Left lung (tissue), 4 donors: ENCODE measurements at regions not wholly inside any gene's neighbourhood (a gene's known extent, or its start where the extent isn't known, plus 50 kb on each side); places are given as distances from the start of the nearest gene placed in this dataset.

Experiments used
- ATAC-seq: fragments of 200-7000 bp; cut with Tn5 transposase; one replicate; pipeline ENCODE4 v1.9.1; 2020; ENCODE audit warnings: moderate library complexity
- DNase-seq, 4 donors: peaks; one replicate each; pipeline ENCODE4 v3.0.0-alpha.2; 2013 to 2020
- H3K27ac ChIP-seq, 2 donors: fragments of 200-600 bp; sonication (generic) in 1 of 2; one replicate each; pipeline versions ENCODE4 v1.5.0 to v1.8.0; 2020 to 2021
- H3K27me3 ChIP-seq, 2 donors: fragments of 200-600 bp; sonication (generic) in 1 of 2; one replicate each; pipeline versions ENCODE4 v1.5.0 to v1.8.0; 2020 to 2021
- H3K36me3 ChIP-seq, 2 donors: fragments of 200-600 bp; sonication (generic) in 1 of 2; one replicate each; pipeline versions ENCODE4 v1.5.0 to v1.8.0; 2020 to 2021
- H3K4me1 ChIP-seq, 2 donors: fragments of 200-600 bp; one replicate each; pipeline ENCODE4 v1.8.0; 2021
- H3K4me3 ChIP-seq, 2 donors: fragments of 200-600 bp; sonication (generic) in 1 of 2; one replicate each; pipeline versions ENCODE4 v1.5.0 to v1.8.0; 2020 to 2021; ENCODE audit warnings: mild to moderate bottlenecking in 1 of 2
- H3K9me3 ChIP-seq, 2 donors: fragments of 200-600 bp; sonication (generic) in 1 of 2; one replicate each; pipeline versions ENCODE4 v1.5.0 to v1.8.0; 2020 to 2021
- CTCF ChIP-seq, 2 donors: fragments of 200-600 bp; sonication (generic) in 1 of 2; IDR thresholded peaks; one replicate each; pipeline versions ENCODE4 v1.5.0 to v1.8.0; 2021; ENCODE audit warnings: antibody characterized with exemption in 2 of 2
- intact Hi-C, 2 donors: fragments of 100-400 bp; cut with DNase I; formaldehyde crosslinking; loops; one replicate each; pipeline versions ENCODE4 v1.11.2 to v1.14.2; 2022
- microRNA-seq, 2 donors: library from miRNA; unstranded; fragments of <30 nt; microRNA quantifications; one replicate each; pipeline ENCODE4, GENCODE V29; 2019
- donor health status: DM: no; HTN: yes; CAD: no.
- donor health status: DM: no; HTN: no; CAD: no.

- H3K27me3 ChIP-seq, result no peaks in the 10 kb centered on the region
- intact Hi-C loops, result no loop called here
- no peak for DNase-seq
- no peak overlapping the region for H3K27ac ChIP-seq
- H3K36me3 ChIP-seq, result no peaks in the 10 kb centered on the region
- H3K4me3 ChIP-seq, result no peak overlapping the region
- no peak for TF ChIP-seq CTCF (IDR thresholded peaks at IDR 0.05)
- no peak for ATAC-seq
- no peaks in the 10 kb centered on the region for H3K4me1 ChIP-seq
- no peaks in the 10 kb centered on the region for H3K9me3 ChIP-seq
These were observed 63.0 kb upstream of the CELF4 start for GRCh38 chr18:37628470-37629220.

- H3K27me3 ChIP-seq, result no peaks in the 10 kb centered on the region
- TF ChIP-seq CTCF (IDR thresholded peaks at IDR 0.05), result no peak
- no peaks in the 10 kb centered on the region for H3K36me3 ChIP-seq
- no peak overlapping the region for H3K27ac ChIP-seq
- no peaks in the 10 kb centered on the region for H3K4me1 ChIP-seq
- H3K4me3 ChIP-seq, result no peak overlapping the region
- H3K9me3 ChIP-seq, result no peaks in the 10 kb centered on the region
- ATAC-seq (no peak), DNase-seq (peak in 1 of 4 donors; percentile 7)
- intact Hi-C loops, result no loop called here
These were observed 58.7 kb upstream of the CELF4 start for GRCh38 chr18:37624318-37624717.

GRCh38 chr18:37619964-37620363 is 54.4 kb upstream of the CELF4 start:
- no peak for ATAC-seq
- Histone ChIP-seq H3K4me3 (no peak overlapping the region), H3K27me3 (no peaks in the 10 kb centered on the region), H3K9me3 (no peaks in the 10 kb centered on the region), H3K4me1 (no peaks in the 10 kb centered on the region), H3K27ac (no peak overlapping the region), H3K36me3 (no peaks in the 10 kb centered on the region)
- intact Hi-C loops, result no loop called here
- no peak for DNase-seq
- TF ChIP-seq CTCF (IDR thresholded peaks at IDR 0.05), result no peak

GRCh38 chr18:37617623-37618022 is 52.0 kb upstream of the CELF4 start:
- no peak for TF ChIP-seq CTCF (IDR thresholded peaks at IDR 0.05)
- ATAC-seq, result no peak
- Histone ChIP-seq H3K4me1 (no peaks in the 10 kb centered on the region), H3K9me3 (no peaks in the 10 kb centered on the region), H3K36me3 (no peaks in the 10 kb centered on the region), H3K4me3 (no peak overlapping the region), H3K27ac (no peak overlapping the region), H3K27me3 (no peaks in the 10 kb centered on the region)
- no peak for DNase-seq
- intact Hi-C loops, result no loop called here

Small RNA genes lying in the stretch of these regions (microRNA-seq; reads per million reads assigned to microRNA genes)
- gene MIR4318, result 0 reads per million in 2 donors
- gene MIR5583-1, result 0 reads per million in 2 donors
- gene MIR5583-2, result 0 reads per million in 2 donors
- 0 reads per million in 2 donors for gene MIR924
